VCaP (cell line): ENCODE measurements at regions not wholly inside any gene's neighbourhood (a gene's known extent, or its start where the extent isn't known, plus 50 kb on each side); places are given as distances from the start of the nearest gene placed in this dataset.

Source experiments
- H3K27ac ChIP-seq: fragments of 450-650 bp; 2 replicates; pipeline ENCODE4 v1.5.1; 2017
- CTCF ChIP-seq: fragments of 450-650 bp; conservative IDR thresholded peaks from 2 replicates; pipeline ENCODE4 v1.5.1; 2017; ENCODE audit warnings: mild to moderate bottlenecking, moderate library complexity

DNA sequence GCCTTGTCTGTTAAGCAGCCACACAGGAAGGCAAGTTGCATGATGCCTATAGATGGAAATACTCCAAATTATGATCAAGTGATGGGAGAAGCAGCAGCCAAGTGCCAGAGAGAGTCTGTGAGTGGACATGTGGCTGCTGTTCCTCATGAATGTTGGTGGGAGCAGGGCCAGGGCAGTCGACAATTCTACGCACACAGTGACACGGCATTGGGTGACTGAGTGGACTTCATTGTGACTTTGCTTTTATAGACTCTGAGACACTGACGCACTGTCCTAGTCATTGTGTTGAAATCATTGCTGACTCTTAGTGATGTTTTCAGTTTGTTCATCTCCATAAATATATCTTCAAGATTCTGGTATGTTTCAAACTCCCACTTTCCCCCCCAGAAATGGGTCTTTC, 246.3 kb upstream of the SEMA6D start:
- H3K27ac ChIP-seq, result no peak overlapping the region
- TF ChIP-seq CTCF, result no peak

DNA sequence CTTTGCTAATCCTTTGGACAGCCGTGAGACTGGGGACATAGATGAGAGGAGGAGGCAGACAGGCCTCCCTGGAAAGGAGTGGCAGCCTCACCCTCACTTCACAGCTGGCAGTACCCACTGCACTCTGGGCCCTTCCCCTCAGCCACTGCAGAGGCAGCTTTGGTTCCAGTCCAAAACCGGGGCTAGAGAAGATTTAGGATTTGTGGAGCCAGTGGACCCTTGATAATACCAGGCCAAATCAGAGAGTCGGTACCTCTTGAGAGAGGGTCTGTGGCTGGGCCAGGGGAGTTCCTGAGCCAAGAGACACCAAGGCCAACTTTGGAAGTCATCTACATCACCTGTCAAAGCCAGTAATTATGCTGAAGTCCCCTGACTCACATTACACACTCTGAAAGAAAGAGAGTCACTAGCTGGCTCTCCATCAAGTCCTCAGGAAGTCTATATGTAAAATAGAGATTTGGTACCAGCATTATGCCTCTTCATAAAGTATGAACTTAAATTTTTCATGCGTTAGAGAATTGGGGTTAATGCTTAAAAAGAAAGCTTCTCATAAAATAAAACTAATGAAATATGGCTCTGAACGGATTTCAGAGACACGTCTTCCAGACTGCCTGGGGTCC, 244.1 kb upstream of the SEMA6D start:
- TF ChIP-seq CTCF, result no peak
- H3K27ac ChIP-seq, result no peak overlapping the region

GRCh38 chr15:47473832-47474231, 243.5 kb upstream of the SEMA6D start:
- TF ChIP-seq CTCF, result no peak
- no peak overlapping the region for H3K27ac ChIP-seq

GRCh38 chr15:47475336-47475735, 242.0 kb upstream of the SEMA6D start:
- TF ChIP-seq CTCF, result no peak
- no peak overlapping the region for H3K27ac ChIP-seq

- no peak for TF ChIP-seq CTCF
- H3K27ac ChIP-seq, result no peak overlapping the region
Measured at GRCh38 chr15:47477341-47477740, 240.0 kb upstream of the SEMA6D start.

DNA sequence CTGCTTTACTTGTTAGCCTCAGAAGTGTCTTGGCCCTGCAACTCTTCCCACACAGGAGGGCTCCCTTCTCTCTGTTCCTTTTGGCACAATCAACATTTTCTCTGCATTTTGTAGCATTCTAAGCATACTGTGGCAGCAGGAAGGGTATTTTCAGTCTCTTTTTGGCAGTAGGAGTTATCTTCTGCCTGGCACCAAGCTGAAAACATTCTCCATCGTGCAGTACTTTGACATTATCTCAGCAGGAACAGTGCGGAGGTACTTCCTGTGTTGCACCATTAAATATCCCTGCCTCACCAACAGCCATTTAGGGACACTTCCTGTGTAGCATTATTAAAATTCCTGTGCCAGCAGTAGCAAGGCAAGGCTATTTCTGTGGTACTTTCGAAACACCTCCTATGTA, 233.2 kb upstream of the SEMA6D start:
- TF ChIP-seq CTCF, result no peak
- H3K27ac ChIP-seq, result no peak overlapping the region

- TF ChIP-seq CTCF, result no peak
- H3K27ac ChIP-seq, result no peak overlapping the region
Measured at GRCh38 chr15:47484997-47485396, 232.3 kb upstream of the SEMA6D start.
